HS-5 (cell line): ENCODE measurements at regions not wholly inside any gene's neighbourhood (a gene's known extent, or its start where the extent isn't known, plus 50 kb on each side); places are given as distances from the start of the nearest gene placed in this dataset.
"Not testable (repeated sequence)": the region's sequence is repeated elsewhere in the genome, so short reads cannot be mapped to it uniquely, and the experiment has no call there.

Source experiments
- DNase-seq: peaks from one replicate; pipeline ENCODE4 v3.0.0-alpha.2; 2012; ENCODE audit warnings: low read depth

- DNase-seq: no peak
These were observed 50.3 kb downstream of the RBFOX3 start for GRCh38 chr17:79560527-79560926.

GRCh38 chr17:79559111-79559887, 51.6 kb downstream of the RBFOX3 start:
- DNase-seq: no peak

GRCh38 chr17:79558091-79558900, 52.6 kb downstream of the RBFOX3 start:
- DNase-seq: no peak

GRCh38 chr17:79557276-79558090, 53.4 kb downstream of the RBFOX3 start:
- no peak for DNase-seq

- no peak for DNase-seq
These were observed 54.6 kb downstream of the RBFOX3 start for GRCh38 chr17:79556271-79556670.

- no peak for DNase-seq
These were observed 55.3 kb downstream of the RBFOX3 start for GRCh38 chr17:79555543-79555942.

- DNase-seq: not testable (repeated sequence)
These were observed 56.5 kb downstream of the RBFOX3 start for GRCh38 chr17:79554346-79554745.

- no peak for DNase-seq
These were observed 58.0 kb downstream of the RBFOX3 start for GRCh38 chr17:79552824-79553223.

- no peak for DNase-seq
These were observed 58.4 kb downstream of the RBFOX3 start for GRCh38 chr17:79552405-79552804.

- no peak for DNase-seq
These were observed 61.5 kb downstream of the RBFOX3 start for GRCh38 chr17:79549141-79549915.

GRCh38 chr17:79548116-79548515, 62.7 kb downstream of the RBFOX3 start:
- no peak for DNase-seq

GRCh38 chr17:79547586-79547985, 63.3 kb downstream of the RBFOX3 start:
- DNase-seq: no peak

- not testable (repeated sequence) for DNase-seq
These were observed 63.7 kb downstream of the RBFOX3 start for GRCh38 chr17:79547171-79547570.

GRCh38 chr17:79546386-79546785, 64.5 kb downstream of the RBFOX3 start:
- DNase-seq: no peak

GRCh38 chr17:79545251-79546005, 65.4 kb downstream of the RBFOX3 start:
- DNase-seq: no peak

GRCh38 chr17:79544142-79544914, 66.5 kb downstream of the RBFOX3 start:
- DNase-seq: no peak

GRCh38 chr17:79543531-79543930, 67.3 kb downstream of the RBFOX3 start:
- DNase-seq: no peak

GRCh38 chr17:79542718-79543117, 68.1 kb downstream of the RBFOX3 start:
- DNase-seq: no peak

- DNase-seq: no peak
These were observed 69.6 kb downstream of the RBFOX3 start for GRCh38 chr17:79541056-79541850.
